Endodermal cell (in vitro differentiated cells): ENCODE measurements at regions not wholly inside any gene's neighbourhood (a gene's known extent, or its start where the extent isn't known, plus 50 kb on each side); places are given as distances from the start of the nearest gene placed in this dataset.

Source experiments
- DNase-seq: peaks from one replicate; pipeline ENCODE4 v3.0.0-alpha.2; 2017
- H3K27ac ChIP-seq: 2 replicates; pipeline ENCODE4 v1.5.1; 2013; ENCODE audit warnings: mild to moderate bottlenecking, low read depth, low read length, moderate library complexity
- H3K27me3 ChIP-seq: 2 replicates; pipeline ENCODE4 v1.6.1; 2013; ENCODE audit warnings: mild to moderate bottlenecking, low read length, moderate library complexity; ENCODE audit not compliant: insufficient read depth, control insufficient read depth, poor library complexity, severe bottlenecking
- H3K36me3 ChIP-seq: 2 replicates; pipeline ENCODE4 v1.7.0; 2013; ENCODE audit warnings: mild to moderate bottlenecking, low read length, moderate library complexity; ENCODE audit not compliant: control insufficient read depth, insufficient read depth
- H3K4me1 ChIP-seq: one replicate; pipeline ENCODE4 v1.7.0; 2013; ENCODE audit warnings: low read length; ENCODE audit not compliant: control insufficient read depth, insufficient read depth
- H3K4me3 ChIP-seq: 2 replicates; pipeline ENCODE4 v1.5.1; 2013; ENCODE audit warnings: mild to moderate bottlenecking, low read length, moderate library complexity
- H3K9ac ChIP-seq: 2 replicates; pipeline ENCODE4 v1.6.1; 2013; ENCODE audit warnings: mild to moderate bottlenecking, low read length, moderate library complexity; ENCODE audit not compliant: poor library complexity, severe bottlenecking; ENCODE audit errors: extremely low read depth
- H3K9me3 ChIP-seq: 2 replicates; pipeline ENCODE4 v1.6.1; 2013; ENCODE audit warnings: mild to moderate bottlenecking, low read length, moderate library complexity; ENCODE audit not compliant: control insufficient read depth
- H3K27ac Mint-ChIP-seq: 2 replicates; pipeline ENCODE4 v1.8.0; 2020; ENCODE audit warnings: mixed read lengths
- H3K27me3 Mint-ChIP-seq: 2 replicates; pipeline ENCODE4 v1.8.0; 2021; ENCODE audit warnings: mild to moderate bottlenecking, mixed read lengths; ENCODE audit not compliant: insufficient read depth
- H3K36me3 Mint-ChIP-seq: 2 replicates; pipeline ENCODE4 v1.8.0; 2020; ENCODE audit warnings: low read depth, mixed read lengths
- H3K4me1 Mint-ChIP-seq: 2 replicates; pipeline ENCODE4 v1.8.0; 2020; ENCODE audit warnings: mixed read lengths
- H3K4me3 Mint-ChIP-seq: 2 replicates; pipeline ENCODE4 v1.8.0; 2020; ENCODE audit warnings: mild to moderate bottlenecking, moderate library complexity, mixed read lengths
- H3K9me3 Mint-ChIP-seq: 2 replicates; pipeline ENCODE4 v1.8.0; 2020; ENCODE audit warnings: mild to moderate bottlenecking, mixed read lengths
- CTCF ChIP-seq: fragments of 200-600 bp; sonication (generic); conservative IDR thresholded peaks from 2 replicates; pipeline ENCODE4 v1.5.0; 2021; ENCODE audit warnings: antibody characterized with exemption, mild to moderate bottlenecking
- WGBS, 2 experiments: methylation state at CpG; one replicate each; pipeline versions ENCODE4 v1.1.5 to v1.1.7; 2013; ENCODE audit warnings: missing lambda C conversion rate in 2 of 2, mixed read lengths in 1 of 2; ENCODE audit not compliant: insufficient coverage in 1 of 2, insufficient read length in 1 of 2; 5-methylcytosine and 5-hydroxymethylcytosine counted together

DNA sequence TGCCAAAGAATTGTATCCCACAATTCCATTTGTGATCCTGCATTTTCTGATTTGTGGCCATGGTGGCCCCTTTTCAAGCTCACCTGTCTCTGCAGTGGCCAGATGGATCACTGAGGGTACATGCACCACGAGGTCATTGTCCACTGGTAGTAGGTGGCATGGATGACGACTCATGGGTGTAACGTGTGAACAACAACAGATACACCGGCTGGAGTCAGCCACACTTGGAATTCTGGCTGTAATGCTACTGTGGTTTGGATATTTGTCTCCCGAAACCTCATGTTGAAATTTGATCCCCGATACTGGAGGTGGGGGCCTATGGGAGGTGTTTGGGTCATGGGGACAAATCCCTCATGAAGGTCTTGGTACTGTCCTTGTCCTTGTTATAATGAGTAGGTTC, 102.2 kb upstream of the TAF1B start:
- no peak overlapping the region for H3K4me3 Mint-ChIP-seq
- no peaks in the 10 kb centered on the region for H3K27me3 ChIP-seq
- no peak overlapping the region for H3K27ac Mint-ChIP-seq

GRCh38 chr2:9742601-9743000, 100.7 kb upstream of the TAF1B start:
- Mint-ChIP-seq H3K9me3 (peaks cover 2% of the 10 kb centered on the region), H3K27me3 (peaks cover 6% of the 10 kb centered on the region), H3K4me1 (peaks cover 11% of the 10 kb centered on the region), H3K36me3 (no peaks in the 10 kb centered on the region), H3K4me3 (no peak overlapping the region), H3K27ac (no peak overlapping the region)
- Histone ChIP-seq H3K36me3 (no peaks in the 10 kb centered on the region), H3K27me3 (no peaks in the 10 kb centered on the region), H3K9ac (no peak overlapping the region), H3K4me1 (no peaks in the 10 kb centered on the region), H3K9me3 (no peaks in the 10 kb centered on the region), H3K27ac (no peak overlapping the region), H3K4me3 (no peak overlapping the region)
- DNase-seq = no peak
- 73 to 78% methylated on average over 5 of the region's 5 CpGs for WGBS, 2 experiments
- no peak for TF ChIP-seq CTCF

More for the DNA sequence above, 102.2 kb upstream of the TAF1B start:
- TF ChIP-seq CTCF = no peak
- Histone ChIP-seq H3K9ac (no peak overlapping the region), H3K27ac (no peak overlapping the region), H3K4me1 (no peaks in the 10 kb centered on the region), H3K9me3 (no peaks in the 10 kb centered on the region), H3K36me3 (no peaks in the 10 kb centered on the region), H3K4me3 (no peak overlapping the region)
- no peak for DNase-seq
- 89 to 97% methylated on average over 5 to 6 of the region's 6 CpGs for WGBS, 2 experiments
- Mint-ChIP-seq H3K4me1 (peaks cover 11% of the 10 kb centered on the region), H3K27me3 (peaks cover 6% of the 10 kb centered on the region), H3K9me3 (peaks cover 2% of the 10 kb centered on the region), H3K36me3 (no peaks in the 10 kb centered on the region)

DNA sequence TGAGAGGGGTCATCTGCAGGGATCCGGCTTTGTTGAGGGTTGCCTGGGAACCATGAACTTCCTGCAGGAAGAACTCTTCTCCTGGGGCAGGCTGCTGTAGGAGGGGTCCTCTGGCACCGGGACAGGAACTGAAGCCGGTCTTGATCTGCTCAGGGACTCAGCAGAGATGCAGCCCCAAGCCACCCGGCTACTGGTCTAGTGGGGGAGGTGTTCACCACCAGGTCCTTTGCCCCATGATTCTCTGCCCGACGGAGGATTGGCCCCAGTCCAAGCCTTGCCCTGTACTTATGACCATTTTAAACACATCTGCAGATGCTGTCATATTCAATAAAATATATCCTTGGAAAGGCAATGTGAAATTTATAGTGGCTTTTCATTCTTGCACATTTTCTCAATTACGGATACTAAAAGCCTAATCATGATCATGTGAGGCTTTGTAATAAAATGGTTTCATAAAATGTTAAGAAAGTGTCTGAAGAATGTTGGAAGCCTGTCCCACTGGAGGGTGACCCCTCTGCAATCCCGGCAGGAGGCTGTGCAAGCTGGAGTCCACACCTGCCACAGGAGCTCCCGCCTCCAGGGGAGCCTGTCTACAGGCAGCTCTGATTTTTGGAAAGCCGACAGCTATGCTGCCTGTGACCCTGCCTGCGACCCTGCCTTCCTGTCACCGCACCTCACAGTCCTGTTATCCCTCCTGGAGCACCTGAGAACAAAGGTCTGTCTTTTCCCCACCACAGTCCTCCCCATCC, 98.8 kb upstream of the TAF1B start:
- no peak for TF ChIP-seq CTCF
- peaks cover 11% of the 10 kb centered on the region for H3K4me1 Mint-ChIP-seq
- 83 to 90% methylated on average over 9 to 12 of the region's 12 CpGs for WGBS, 2 experiments
- no peak for DNase-seq
- H3K36me3 Mint-ChIP-seq = no peaks in the 10 kb centered on the region
- no peak overlapping the region for H3K4me3 Mint-ChIP-seq
- Histone ChIP-seq H3K9ac (no peak overlapping the region), H3K36me3 (no peaks in the 10 kb centered on the region), H3K27me3 (no peaks in the 10 kb centered on the region), H3K9me3 (no peaks in the 10 kb centered on the region), H3K27ac (no peak overlapping the region), H3K4me1 (no peaks in the 10 kb centered on the region), H3K4me3 (no peak overlapping the region)
- H3K27ac Mint-ChIP-seq = no peak overlapping the region
- peaks cover 6% of the 10 kb centered on the region for H3K27me3 Mint-ChIP-seq
- no peaks in the 10 kb centered on the region for H3K9me3 Mint-ChIP-seq
